ENCODE measurements at regions not wholly inside any gene's neighbourhood (a gene's known extent, or its start where the extent isn't known, plus 50 kb on each side); places are given as distances from the start of the nearest gene placed in this dataset.

GRCh38 chr7:119905495-119905894 is 367.5 kb upstream of the KCND2 start:
- TF ChIP-seq CTCF (conservative IDR thresholded peaks at IDR 0.05; ENCODE audit: low read depth, low read length) (no peak), EZH2 (IDR thresholded peaks at IDR 0.05; ENCODE audit: borderline replicate concordance, low read depth, low read length, poor library complexity, severe bottlenecking) (no peak)

Measured in A673 (cell line).